ENCODE measurements at regions not wholly inside any gene's neighbourhood (a gene's known extent, or its start where the extent isn't known, plus 50 kb on each side); places are given as distances from the start of the nearest gene placed in this dataset.

GRCh38 chr9:78574354-78575045 lies 277.6 kb downstream of the PSAT1 start:
- H3F3A ChIP-seq (ENCODE audit: insufficient read depth, low read length) = no peaks in the 10 kb centered on the region
- H3K9me2 ChIP-seq (replicated peaks; ENCODE audit: insufficient read depth, low read length) = no peaks in the 10 kb centered on the region
- no peak overlapping the region for H3K9ac ChIP-seq (ENCODE audit: low read length)
- H4K20me1 ChIP-seq (ENCODE audit: insufficient read depth, low read length) = no peaks in the 10 kb centered on the region
- H3K36me3 ChIP-seq (replicated peaks; ENCODE audit: insufficient read depth, low read length) = no peaks in the 10 kb centered on the region
- H3K4me1 ChIP-seq (ENCODE audit: low read length) = no peaks in the 10 kb centered on the region
- no peak overlapping the region for H2AFZ ChIP-seq (ENCODE audit: low read length)
- no peak overlapping the region for H3K4me3 ChIP-seq (ENCODE audit: low read length)
- no peaks in the 10 kb centered on the region for H3K9me3 ChIP-seq (replicated peaks; ENCODE audit: insufficient read depth, low read length)
- no peaks in the 10 kb centered on the region for H3K79me2 ChIP-seq (ENCODE audit: low read length)
- no peak overlapping the region for H3K27ac ChIP-seq (ENCODE audit: low read length)
- TF ChIP-seq CTCF (IDR thresholded peaks at IDR 0.05; ENCODE audit: low read length) (no peak), EZH2 (optimal IDR thresholded peaks at IDR 0.05; ENCODE audit: low read depth, low read length) (no peak)
- no peak for DNase-seq
- H3K27me3 ChIP-seq (replicated peaks; ENCODE audit: insufficient read depth, low read length) = no peaks in the 10 kb centered on the region
- no peak overlapping the region for H3K4me2 ChIP-seq (ENCODE audit: low read depth, low read length)

GRCh38 chr9:78575081-78575480 lies 278.2 kb downstream of the PSAT1 start:
- Histone ChIP-seq H3K4me3 (ENCODE audit: low read length) (no peak overlapping the region), H3K9me2 (replicated peaks; ENCODE audit: insufficient read depth, low read length) (no peaks in the 10 kb centered on the region), H3K4me2 (ENCODE audit: low read depth, low read length) (no peak overlapping the region), H2AFZ (ENCODE audit: low read length) (no peak overlapping the region), H3K79me2 (ENCODE audit: low read length) (no peaks in the 10 kb centered on the region), H4K20me1 (ENCODE audit: insufficient read depth, low read length) (no peaks in the 10 kb centered on the region), H3K36me3 (replicated peaks; ENCODE audit: insufficient read depth, low read length) (no peaks in the 10 kb centered on the region), H3K9ac (ENCODE audit: low read length) (no peak overlapping the region), H3K27ac (ENCODE audit: low read length) (no peak overlapping the region), H3K27me3 (replicated peaks; ENCODE audit: insufficient read depth, low read length) (no peaks in the 10 kb centered on the region), H3F3A (ENCODE audit: insufficient read depth, low read length) (no peaks in the 10 kb centered on the region), H3K9me3 (replicated peaks; ENCODE audit: insufficient read depth, low read length) (no peaks in the 10 kb centered on the region), H3K4me1 (ENCODE audit: low read length) (no peaks in the 10 kb centered on the region)
- DNase-seq = no peak
- TF ChIP-seq EZH2phosphoT487 (IDR thresholded peaks at IDR 0.05; ENCODE audit: low read length) (no peak), EZH2 (optimal IDR thresholded peaks at IDR 0.05; ENCODE audit: low read depth, low read length) (no peak), CTCF (IDR thresholded peaks at IDR 0.05; ENCODE audit: low read length) (no peak)

GRCh38 chr9:78575771-78576170 lies 278.8 kb downstream of the PSAT1 start:
- Histone ChIP-seq H3K9ac (ENCODE audit: low read length) (no peak overlapping the region), H3K9me3 (replicated peaks; ENCODE audit: insufficient read depth, low read length) (no peaks in the 10 kb centered on the region), H3K36me3 (replicated peaks; ENCODE audit: insufficient read depth, low read length) (no peaks in the 10 kb centered on the region), H3K9me2 (replicated peaks; ENCODE audit: insufficient read depth, low read length) (no peaks in the 10 kb centered on the region), H3K27me3 (replicated peaks; ENCODE audit: insufficient read depth, low read length) (no peaks in the 10 kb centered on the region), H3K4me1 (ENCODE audit: low read length) (no peaks in the 10 kb centered on the region), H3F3A (ENCODE audit: insufficient read depth, low read length) (no peaks in the 10 kb centered on the region), H3K79me2 (ENCODE audit: low read length) (no peaks in the 10 kb centered on the region), H4K20me1 (ENCODE audit: insufficient read depth, low read length) (no peaks in the 10 kb centered on the region), H3K4me3 (ENCODE audit: low read length) (no peak overlapping the region), H3K27ac (ENCODE audit: low read length) (no peak overlapping the region), H2AFZ (ENCODE audit: low read length) (no peak overlapping the region), H3K4me2 (ENCODE audit: low read depth, low read length) (no peak overlapping the region)
- TF ChIP-seq CTCF (IDR thresholded peaks at IDR 0.05; ENCODE audit: low read length) (no peak), EZH2 (optimal IDR thresholded peaks at IDR 0.05; ENCODE audit: low read depth, low read length) (no peak), EZH2phosphoT487 (IDR thresholded peaks at IDR 0.05; ENCODE audit: low read length) (no peak)
- DNase-seq = no peak
